GM18951 (cell line): ENCODE measurements at regions not wholly inside any gene's neighbourhood (a gene's known extent, or its start where the extent isn't known, plus 50 kb on each side); places are given as distances from the start of the nearest gene placed in this dataset.

Experiments
- POLR2A ChIP-seq: IDR thresholded peaks from 4 replicates; pipeline ENCODE4 v1.6.1; 2011; ENCODE audit warnings: mild to moderate bottlenecking; ENCODE audit not compliant: insufficient read length, insufficient read depth; ENCODE audit errors: extremely low read depth
- in situ Hi-C: fragments of 300-500 bp; cut with MboI; formaldehyde crosslinking; loops from one replicate; pipeline ENCODE4 v1.12.0; 2022; ENCODE audit warnings: low sequenced_read_pairs, mixed read lengths, inconsistent platforms; ENCODE audit not compliant: unreplicated experiment

- TF ChIP-seq POLR2A: no peak
- in situ Hi-C loops: no loop called here
Measured at GRCh38 chr6:98487612-98488011, 346.8 kb upstream of the POU3F2 start.

DNA sequence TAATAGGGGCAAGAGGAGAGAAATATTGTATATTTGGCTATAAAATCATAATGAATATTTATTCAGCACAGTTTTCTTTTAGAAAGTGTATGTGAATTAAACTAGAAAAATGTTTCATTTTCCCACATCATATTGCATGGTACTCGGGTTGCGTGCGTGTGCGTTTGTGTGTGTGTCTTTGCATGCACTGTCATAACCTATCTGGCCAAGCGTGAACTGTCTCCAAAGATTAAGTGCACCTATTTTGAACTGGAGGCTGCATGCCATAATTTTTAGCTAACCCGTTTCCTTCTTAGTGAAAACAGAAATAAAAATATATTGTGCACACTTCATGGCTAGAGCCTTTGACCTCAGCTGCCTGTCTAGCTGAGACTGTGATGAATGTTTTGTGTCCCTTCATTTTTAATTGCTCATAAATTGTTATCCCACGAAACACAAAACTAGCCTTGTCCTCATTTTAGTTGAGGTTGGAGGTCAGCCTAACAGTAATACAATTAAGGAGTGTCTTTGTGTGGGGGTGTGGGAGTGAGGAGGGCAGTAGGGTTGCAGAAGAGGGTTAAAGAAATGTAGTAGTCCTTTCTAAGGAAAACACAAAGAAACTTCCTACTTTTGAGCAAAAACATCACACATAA, 336.1 kb upstream of the POU3F2 start:
- in situ Hi-C loops: no loop called here
- no peak for TF ChIP-seq POLR2A

GRCh38 chr6:98498866-98499265, 335.5 kb upstream of the POU3F2 start:
- in situ Hi-C loops: no loop called here
- TF ChIP-seq POLR2A: no peak

GRCh38 chr6:98514073-98514720, 320.2 kb upstream of the POU3F2 start:
- TF ChIP-seq POLR2A: no peak
- in situ Hi-C loops: no loop called here

DNA sequence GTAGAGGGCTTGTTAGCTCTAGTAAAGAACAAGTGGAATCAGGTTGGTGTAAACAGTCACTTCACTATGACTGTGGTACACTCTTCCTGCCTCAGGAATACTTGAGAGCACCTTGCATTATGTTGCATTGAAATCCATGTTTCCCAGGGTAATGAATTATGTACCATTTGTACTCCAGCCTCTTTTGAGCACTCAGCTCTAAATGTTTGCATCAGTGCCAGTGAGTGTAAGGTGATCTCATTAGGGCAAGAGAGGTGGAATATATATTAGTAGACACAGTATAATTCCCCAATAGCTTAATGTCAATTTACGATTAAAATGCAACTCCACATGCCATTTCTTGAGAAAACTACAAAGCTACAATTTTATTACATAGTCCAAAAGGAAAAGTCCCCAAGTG, 319.6 kb upstream of the POU3F2 start:
- no peak for TF ChIP-seq POLR2A
- in situ Hi-C loops: no loop called here

GRCh38 chr6:98516206-98516605, 318.2 kb upstream of the POU3F2 start:
- in situ Hi-C loops: no loop called here
- TF ChIP-seq POLR2A: no peak

- in situ Hi-C loops: no loop called here
- no peak for TF ChIP-seq POLR2A
Measured at GRCh38 chr6:98516866-98517265, 317.5 kb upstream of the POU3F2 start.

DNA sequence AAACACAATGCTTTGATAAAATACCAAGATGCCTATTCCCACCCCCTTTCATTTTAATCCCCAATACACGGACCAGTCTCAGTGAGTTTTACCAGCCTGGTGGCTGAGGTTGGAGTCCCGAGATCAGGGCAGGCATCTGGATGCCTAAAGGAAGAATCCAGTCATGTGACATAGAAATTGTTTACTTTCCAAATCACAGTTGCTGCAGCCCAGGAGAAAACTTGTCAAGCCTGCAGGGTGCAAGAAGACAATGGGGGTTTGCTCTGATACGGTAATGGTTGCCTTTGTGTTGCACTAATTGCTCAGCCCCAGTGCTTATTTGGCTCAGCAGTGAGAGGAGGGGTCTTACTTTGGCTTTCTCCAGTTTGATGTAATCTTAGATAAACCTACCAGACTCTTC, 308.5 kb upstream of the POU3F2 start:
- no peak for TF ChIP-seq POLR2A
- in situ Hi-C loops: no loop called here

DNA sequence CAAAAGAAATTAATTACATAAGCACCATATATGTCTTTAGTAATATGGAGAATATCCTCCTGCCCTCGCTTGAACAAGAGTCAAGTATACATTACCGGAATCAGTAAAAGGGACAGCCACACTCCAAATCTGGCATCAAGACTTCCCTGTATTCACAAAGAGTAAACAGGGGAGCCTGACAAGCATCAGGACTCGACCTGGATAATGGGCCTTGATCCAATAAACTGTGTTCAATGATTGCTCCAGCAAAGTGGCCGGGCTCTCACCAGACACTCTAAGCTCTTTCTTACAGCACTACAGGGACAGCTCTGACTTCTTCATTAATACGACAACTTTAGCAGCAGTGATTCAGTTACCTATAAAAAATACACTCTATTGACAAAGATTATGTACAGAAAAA, 307.9 kb upstream of the POU3F2 start:
- in situ Hi-C loops: no loop called here
- no peak for TF ChIP-seq POLR2A

DNA sequence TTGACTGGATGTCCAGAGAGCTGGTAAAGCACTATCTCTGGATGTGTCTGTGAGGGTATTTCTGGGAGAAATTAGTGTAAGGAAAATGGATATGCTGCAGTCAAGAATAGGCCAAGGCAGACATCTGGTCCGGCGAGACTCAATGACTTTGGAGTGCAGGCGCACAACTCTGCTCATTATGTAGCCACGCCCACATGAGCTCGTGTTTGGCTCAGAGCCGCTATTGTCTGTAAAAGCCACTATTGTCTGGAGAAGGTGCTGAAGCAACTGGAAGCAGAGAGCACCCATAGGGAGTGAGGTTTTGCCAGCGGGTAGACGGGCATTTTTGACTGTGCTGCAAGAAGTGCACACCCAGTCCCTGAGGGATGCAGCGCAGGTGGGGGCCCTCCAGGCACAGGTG, 305.0 kb upstream of the POU3F2 start:
- no peak for TF ChIP-seq POLR2A
- in situ Hi-C loops: no loop called here

DNA sequence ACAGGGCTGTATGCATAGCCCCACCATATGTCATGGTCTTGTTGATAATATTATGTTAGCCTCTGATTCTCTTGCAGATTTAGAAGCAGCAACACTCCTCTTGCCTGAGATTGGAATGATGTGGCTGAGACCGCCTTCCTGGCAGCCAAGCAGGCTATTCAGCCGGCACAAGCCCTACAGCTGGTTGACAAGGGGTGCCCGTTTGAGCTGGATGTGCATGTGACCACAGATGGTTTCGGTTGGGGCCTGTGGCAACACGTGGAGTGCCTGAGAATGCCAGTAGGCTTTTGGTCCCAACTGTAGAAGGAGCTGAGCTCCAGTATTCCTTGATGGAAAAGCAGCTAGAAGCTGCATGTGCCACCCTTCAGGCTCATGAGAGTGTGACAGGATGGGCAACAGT, 303.6 kb upstream of the POU3F2 start:
- TF ChIP-seq POLR2A: no peak
- in situ Hi-C loops: no loop called here

GRCh38 chr6:98532004-98532403, 302.4 kb upstream of the POU3F2 start:
- in situ Hi-C loops: no loop called here
- no peak for TF ChIP-seq POLR2A

GRCh38 chr6:98539741-98540140, 294.6 kb upstream of the POU3F2 start:
- in situ Hi-C loops: no loop called here
- no peak for TF ChIP-seq POLR2A

DNA sequence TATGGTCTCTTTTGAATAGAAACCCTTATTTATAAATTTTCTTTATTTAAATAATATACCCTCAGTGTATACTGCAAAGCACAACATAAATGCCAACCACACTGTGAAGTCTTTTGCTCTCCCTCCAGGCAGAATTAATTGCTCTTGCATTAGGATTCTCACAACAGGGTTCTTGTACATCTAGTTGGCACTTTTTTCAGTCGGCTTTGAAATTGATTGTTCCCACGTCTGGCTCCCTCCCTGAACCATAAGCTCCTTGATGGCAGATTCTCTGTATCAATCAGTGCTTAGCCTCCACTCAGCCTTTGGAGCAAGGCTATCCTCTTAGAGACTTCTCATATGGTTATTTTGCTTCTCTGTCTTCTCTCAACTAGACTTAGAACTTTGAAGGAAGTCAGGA, 288.0 kb upstream of the POU3F2 start:
- no peak for TF ChIP-seq POLR2A
- in situ Hi-C loops: no loop called here
